ENCODE measurements at regions not wholly inside any gene's neighbourhood (a gene's known extent, or its start where the extent isn't known, plus 50 kb on each side); places are given as distances from the start of the nearest gene placed in this dataset.
"Not testable (repeated sequence)": the region's sequence is repeated elsewhere in the genome, so short reads cannot be mapped to it uniquely, and the experiment has no call there.

- no peak for DNase-seq
Measured at GRCh38 chr7:130948822-130949221, 214.8 kb upstream of the KLF14 start.

DNA sequence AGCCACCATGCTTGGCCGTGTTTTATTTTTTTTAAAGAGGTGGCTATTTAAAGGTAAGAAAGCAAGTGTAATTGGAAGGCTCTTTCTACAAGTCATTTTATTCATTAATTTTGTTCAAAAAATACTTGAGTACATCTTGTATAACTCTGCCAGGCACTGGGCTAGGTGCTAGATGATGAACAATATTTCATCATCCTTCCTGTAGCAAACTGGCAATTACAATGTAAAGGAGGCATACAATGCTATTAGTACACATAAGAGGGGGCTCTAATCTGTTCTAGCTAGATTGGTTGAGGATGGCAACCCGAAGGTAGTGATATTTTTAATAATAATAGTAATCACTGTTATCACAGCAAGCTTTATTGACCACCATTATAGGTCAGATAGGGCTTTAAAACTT is 215.5 kb upstream of the KLF14 start:
- no peak for DNase-seq

DNA sequence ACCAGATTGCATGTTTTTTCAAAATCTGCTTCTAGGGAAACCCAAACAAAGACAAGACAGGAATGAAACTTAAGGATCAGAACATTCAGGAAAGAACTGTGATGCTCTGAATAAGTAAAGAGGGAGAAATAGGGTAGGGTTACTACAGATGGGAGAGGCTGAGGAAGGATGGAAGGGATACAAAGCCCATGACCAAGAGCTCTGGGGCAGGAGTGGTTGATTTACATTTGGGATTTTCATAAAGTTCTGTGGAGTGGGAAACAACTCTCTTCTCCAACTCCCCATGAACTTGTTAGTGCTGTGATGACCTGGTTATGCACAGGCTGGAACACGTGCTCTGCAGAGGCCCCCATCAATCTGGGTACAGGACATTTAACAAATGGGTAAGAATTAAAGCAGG is 216.0 kb upstream of the KLF14 start:
- no peak for DNase-seq

- DNase-seq: no peak
Measured at GRCh38 chr7:130950741-130951140, 216.7 kb upstream of the KLF14 start.

GRCh38 chr7:130951303-130951975 is 217.4 kb upstream of the KLF14 start:
- DNase-seq: no peak

DNA sequence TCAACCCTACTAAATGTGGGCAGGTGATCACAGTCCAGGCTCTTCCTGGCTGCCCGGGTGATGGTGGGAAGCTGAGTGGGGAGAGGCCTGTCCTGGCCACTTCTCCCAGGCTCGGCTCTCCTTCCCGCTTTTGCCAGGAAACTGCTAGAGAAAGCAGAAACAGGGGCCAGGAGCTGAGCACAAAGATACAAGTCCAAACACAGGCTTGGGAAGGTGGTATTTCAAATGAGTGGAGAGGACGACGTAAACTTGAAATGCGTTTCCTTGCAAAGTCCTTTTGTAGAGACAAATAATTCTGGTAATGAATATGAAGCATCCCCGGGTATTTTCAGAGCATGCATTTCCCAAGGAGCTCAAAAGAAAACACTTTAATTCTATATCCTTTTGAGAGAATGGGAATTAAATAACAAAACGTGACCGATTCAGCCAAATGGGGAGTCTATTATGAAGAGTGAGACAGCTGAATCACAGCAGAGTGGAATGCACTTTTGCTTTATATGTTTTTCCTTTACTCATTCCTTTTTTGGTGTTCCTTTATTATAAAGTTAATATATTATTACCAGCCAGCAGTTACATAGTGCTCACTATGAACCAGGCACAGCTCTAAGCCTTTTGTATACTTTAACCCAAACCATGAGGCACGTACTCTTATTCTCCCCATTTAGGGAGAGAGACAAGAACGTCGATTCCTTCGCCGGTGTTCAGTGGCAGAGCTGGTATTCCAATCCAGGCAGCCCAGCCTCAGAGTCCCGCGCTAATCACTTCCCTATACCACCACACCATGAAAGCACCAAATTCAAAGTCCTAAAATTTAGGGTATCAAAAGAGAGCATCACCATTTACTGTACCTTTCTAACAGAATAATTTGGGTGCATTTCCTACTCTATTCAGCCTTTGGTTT is 218.2 kb upstream of the KLF14 start:
- DNase-seq: no peak

DNA sequence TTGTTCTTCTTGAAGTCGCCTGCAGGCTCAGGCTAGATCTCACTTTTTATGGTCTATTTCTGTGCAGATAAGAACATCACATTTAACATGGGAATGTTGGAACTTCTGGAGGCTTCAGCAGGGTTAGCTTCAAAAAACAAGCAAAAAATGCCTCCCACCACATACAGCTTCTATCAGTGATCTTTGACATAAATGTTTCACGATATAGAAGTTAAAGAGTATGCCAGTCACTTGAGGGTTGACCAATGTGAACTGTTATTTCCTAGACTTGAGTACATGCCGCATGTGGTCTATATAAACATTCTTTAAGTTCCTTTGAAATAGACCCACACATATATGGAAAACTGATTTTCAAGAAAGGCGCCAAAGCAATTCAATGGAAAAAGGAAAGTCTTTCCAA is 219.2 kb upstream of the KLF14 start:
- no peak for DNase-seq

DNA sequence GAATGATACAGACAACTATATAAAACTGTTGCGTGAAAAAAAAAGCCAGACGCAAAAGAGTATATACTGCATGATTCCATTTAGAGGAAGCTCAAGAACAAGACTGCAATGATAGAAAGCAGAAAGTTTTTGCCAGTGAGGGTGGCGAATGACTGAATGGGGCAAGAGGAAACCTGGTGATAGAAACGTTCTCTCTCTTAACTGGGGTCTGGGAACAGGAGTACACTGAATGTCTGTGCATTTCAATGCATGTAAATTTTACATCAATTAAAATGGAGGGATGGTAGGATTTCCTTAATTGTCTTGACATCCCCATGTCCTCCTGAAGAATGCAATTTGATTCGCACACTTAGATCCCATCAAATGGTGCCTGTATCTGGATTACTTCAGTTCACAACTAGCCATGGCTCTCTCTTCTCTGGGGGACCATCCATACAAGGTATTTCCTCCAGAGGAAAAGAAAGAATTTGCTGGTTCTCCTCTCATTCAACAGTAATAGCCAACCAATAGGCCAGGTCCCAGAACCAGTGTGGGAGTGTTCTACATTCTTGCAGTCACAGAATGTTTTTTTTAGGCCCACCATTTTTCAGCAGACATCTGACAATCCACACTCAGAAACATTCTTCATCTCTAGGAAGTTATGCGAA is 221.0 kb upstream of the KLF14 start:
- DNase-seq: peak; percentile 39

- no peak for DNase-seq
Measured at GRCh38 chr7:130955565-130955919, 221.5 kb upstream of the KLF14 start.

- DNase-seq: peak; percentile 65
Measured at GRCh38 chr7:130956417-130957136, 222.6 kb upstream of the KLF14 start.

- no peak for DNase-seq
Measured at GRCh38 chr7:130957137-130957513, 223.1 kb upstream of the KLF14 start.

GRCh38 chr7:130957722-130958435 is 223.9 kb upstream of the KLF14 start:
- not testable (repeated sequence) for DNase-seq

DNA sequence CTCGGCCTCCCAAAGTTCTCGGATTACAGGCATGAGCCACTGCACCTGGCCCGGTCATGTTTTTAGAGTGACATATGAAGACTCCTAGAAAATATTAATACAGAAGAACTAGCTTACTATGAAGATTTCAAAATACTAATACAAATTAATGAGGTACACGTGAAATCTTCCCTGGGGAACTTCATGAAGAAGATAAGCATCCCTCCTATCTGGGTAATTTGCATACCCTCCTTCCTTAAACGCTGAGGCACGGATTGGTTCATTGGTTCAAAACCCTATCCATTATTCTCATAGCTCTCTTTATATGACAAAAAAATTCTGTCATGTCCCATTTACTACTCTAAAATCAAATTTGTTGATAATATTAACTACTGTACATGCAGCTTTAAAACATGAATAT is 224.8 kb upstream of the KLF14 start:
- DNase-seq: no peak

GRCh38 chr7:130959743-130960207 is 225.8 kb upstream of the KLF14 start:
- DNase-seq: peak; percentile 94

GRCh38 chr7:130960208-130960988 is 226.4 kb upstream of the KLF14 start:
- DNase-seq: peak; percentile 100

DNA sequence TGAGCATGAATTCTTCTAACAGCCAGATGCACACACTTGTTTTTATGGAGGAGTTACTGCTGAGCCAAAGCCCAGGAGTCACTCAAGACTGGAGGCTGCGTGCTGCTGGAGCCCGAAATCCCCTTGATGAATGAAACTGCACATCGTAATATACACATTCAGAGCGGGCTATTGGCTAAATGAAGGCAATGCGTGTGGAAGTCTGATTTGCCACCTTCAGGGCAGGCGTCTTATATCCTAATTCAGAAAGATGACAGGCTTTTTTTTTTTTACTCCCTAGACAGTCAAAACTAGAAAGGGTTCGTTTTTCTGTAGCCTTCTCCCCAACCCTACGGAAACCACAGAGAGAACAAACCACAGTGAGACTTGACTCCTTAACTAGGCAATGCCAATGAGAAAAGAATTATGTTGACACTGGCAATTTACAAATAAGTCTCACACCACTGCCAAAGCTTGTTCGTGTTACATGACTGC is 227.2 kb upstream of the KLF14 start:
- DNase-seq: peak; percentile 84

DNA sequence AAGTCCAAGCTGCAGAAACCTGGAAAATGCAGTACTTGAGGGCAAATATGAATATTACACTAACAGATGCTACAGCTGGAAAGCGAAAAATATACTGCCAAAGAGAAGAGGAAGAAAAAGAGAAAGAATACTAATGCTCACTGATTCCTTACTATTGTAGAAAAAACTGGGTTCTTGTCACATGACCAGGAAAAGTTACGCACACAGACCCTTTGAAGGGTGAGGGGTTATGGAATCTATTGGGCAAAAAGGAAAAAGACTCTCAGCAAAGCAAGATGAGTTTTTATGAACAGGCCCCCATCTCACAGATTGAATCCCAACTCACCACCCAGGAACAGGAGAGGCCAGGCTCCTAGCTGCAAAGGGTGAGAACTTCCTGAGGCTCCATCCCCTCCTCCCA is 228.1 kb upstream of the KLF14 start:
- DNase-seq: no peak

GRCh38 chr7:130963339-130963738 is 229.3 kb upstream of the KLF14 start:
- no peak for DNase-seq

- DNase-seq: no peak
Measured at GRCh38 chr7:130965515-130965914, 231.5 kb upstream of the KLF14 start.

DNA sequence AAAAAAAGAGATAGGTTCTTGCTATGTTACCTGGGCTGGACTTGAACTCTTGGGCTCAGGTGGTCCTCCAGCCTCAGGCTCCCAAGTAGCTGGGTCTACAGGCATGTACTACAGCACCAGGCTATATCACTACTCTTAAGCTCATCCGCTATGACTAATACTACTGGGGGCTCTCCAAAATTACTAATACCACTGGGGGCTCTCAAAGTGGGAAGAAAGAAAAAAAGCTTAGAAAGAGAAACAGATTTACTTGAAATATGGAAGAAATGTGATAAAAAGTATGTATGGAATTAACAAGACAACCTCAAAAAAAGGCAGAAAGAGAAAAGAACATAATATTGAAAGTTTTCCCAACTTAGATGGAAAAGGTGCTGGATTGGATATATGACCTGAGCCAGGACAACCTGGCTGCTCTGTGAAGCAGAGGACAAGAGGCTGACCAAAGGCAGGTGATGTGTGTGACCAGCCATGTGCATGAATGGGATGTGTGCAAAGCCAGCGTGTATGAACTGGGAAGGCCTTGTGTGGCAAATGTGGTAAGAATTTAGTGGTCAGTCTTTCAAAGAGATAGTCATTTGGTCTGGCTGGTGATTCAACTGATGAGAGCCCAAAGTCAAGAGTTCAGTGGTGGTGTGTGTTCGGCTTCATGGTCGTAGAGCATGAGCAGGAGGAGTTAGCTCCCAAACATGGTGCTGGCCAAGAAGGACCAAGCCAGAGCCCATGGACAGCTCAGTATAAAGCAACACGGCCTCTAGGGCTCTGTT is 232.4 kb upstream of the KLF14 start:
- DNase-seq: peak; percentile 91

Measured in fibroblast of skin of abdomen (primary cell).